Kidney tubule cell (primary cell): ENCODE measurements at regions not wholly inside any gene's neighbourhood (a gene's known extent, or its start where the extent isn't known, plus 50 kb on each side); places are given as distances from the start of the nearest gene placed in this dataset.

Source experiments
- DNase-seq: peaks from one replicate; pipeline ENCODE4 v3.0.0-alpha.2; 2018; ENCODE audit warnings: low spot score

DNA sequence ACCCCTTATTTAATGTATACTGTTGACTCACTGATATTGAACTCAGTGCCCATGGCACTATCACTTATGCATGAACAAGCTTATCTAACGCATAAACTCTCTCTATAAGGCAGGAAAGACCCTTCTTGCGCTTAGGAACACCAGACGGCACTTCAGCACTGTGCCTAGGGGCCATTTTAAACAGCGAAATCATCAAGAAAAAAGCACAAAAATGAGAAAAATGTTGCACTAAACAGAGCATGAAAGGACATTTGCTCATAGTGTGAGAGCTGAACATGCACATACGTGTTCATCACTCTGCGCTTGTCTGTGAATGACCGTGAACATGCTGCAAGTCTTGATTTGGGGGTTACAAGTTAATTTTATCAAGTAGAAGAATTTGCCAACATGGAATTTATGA lies 109.6 kb downstream of the WDR11 start:
- no peak for DNase-seq

- DNase-seq = peak; percentile 10
Measured at GRCh38 chr10:120961795-120962755, 110.9 kb downstream of the WDR11 start.

DNA sequence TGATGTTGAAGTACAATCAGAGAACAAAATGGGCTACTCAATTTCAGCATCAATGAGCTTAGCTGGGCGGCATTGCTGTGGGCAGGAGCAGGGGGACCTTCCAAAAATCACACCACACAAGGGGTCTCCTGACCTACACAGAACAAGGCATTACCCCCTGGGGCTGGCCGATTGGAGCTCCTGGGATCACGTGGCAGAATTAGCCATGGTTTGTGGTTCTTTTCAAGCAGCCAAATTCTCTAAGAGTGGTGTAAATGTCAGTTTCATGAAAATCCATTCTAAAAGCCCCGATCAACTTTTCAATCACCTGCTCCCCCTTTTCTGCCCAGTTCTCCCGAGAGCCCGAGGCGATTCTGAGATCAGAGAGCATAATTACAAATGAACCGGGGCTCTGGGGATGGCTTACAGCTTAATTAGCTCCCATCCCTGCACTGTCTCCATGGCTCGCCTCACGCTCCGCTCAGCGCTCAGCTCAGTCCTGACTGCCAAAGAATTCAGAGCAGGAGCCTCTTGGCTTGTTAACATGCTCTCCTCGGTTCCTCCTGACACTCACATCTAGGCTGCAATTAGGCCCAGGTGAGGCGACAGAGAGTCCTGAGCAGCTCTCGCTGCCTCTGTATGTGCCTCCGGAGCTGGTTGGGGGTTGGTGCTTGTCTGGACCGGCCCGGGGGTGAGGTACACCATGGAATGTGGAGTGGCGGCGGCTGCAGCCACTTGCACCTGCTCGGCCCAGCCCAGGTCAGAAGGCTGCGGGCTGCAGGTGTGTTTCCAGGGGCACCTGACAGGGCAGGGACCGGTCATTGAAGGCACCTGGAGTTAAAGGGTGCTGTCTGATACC lies 111.8 kb downstream of the WDR11 start:
- DNase-seq = peak; percentile 11

- DNase-seq = peak; percentile 30
Measured at GRCh38 chr10:120963594-120964220, 112.5 kb downstream of the WDR11 start.

DNA sequence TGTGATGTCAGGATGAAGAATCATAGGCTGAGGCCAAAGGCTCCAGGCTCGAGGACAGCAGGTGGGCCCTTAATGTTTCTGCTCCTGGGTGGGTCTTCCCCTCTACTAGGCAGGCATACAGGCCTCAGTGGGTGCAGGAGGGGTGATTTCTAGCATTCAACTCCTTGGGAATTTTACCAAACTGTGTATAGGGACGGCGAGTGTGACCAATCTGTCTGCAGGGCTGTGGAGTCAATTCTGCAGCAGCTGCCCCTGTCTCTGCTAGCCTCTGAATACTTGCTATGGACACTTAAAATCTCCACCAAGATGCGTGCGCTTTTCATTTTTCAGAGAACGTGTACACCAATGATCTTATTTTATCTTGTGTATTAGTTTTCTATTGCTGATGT lies 115.5 kb downstream of the WDR11 start:
- DNase-seq = no peak

DNA sequence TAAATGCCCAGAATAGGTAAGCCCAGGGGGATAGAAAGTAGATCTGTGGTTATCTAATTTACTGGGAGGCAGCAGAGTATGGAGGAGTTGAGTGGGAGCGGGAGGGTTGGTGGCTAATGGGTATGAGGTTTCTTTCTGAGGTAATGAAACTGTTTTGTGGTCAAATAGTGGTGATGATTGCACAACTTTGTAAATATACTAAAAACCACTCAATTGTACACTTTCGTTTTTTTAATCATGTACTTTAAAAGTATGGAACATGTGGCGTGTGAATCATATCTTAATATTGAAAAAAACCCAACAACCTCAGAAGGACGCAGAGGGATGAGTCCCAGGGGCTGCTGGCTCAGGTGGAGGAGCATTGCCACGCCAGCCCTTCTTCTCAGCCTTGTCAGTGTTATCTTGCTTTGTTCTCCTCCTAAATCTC lies 118.1 kb downstream of the WDR11 start:
- peak; percentile 53 for DNase-seq

DNA sequence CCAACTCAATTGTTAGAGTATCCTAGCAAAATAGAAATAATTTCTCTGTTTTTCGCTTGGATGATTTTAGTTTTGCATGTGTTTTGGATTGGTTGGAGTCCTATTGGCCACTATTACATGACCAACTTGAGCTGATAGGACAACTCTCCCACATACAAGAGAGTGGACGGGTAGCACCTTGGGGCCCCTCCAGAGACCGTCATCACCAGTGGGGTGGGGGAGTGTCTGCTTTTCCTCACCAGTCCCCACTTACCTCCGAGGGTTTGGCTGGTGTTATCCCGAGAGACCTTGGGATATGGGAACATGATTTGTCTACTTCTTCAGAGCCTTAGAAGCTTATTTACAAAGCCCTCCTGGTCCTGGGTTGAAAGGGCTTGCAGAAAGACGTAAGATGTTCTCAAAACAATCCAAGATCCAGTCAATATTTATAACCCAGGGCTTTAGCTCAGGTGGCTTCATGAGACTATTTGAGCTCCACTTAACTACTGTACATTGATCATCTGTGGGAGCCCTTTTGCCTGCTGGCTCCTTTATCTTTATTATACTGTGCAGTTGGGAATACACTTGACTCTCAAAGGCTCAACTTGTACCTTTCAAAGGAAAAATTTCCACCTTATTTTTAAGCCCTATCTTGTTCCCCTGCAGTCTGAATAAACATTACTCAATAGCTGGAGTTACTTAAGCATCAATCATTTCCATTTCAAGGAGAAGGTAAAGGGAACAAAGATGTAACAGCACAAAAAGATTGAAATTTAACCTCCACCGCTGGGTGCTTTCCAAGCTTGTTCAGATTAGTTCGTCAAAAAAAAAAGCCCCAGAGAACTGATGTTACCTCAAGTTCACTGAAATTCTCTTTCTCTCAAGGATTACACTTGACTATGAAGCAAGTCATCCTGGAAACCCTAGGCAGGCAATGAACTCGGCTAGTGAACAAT lies 119.7 kb downstream of the WDR11 start:
- DNase-seq = peak; percentile 32

DNA sequence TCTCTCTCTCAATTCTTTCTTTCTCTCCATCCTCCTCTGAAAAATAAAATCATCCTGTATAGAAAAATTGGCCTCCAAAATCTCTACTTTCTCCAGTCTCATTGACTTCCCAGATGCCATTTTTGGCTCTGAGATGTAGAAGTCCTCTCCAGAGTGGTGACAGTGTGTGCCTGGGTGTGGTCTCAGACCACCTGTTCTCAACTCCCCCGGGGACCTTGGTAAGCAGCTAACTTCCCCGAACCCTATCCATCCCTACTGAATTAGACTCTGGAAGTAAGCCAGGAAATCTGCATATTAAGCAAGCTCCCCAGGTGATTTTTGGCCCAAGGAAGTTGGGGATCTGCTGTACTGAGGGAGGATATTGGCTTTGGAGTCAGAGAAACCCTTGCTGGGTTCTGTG lies 120.5 kb downstream of the WDR11 start:
- no peak for DNase-seq

DNA sequence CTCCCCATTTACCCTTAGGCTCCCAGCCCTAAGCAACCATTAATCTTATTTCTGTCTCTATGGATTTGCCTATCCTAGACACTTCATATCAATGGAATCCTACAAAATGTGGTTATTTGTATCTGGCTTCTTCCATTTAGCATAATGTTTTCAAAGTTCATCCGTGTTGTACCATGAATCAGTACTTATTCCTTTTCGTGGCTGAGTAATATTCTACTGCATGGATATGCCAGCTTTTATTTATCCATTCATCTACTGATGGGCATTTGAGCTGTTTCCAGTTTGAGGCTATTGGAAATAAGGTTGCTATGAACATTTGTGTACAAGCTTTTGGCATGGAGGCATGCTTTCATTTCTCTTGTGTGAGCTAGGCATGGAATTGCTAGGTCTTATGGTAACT lies 121.1 kb downstream of the WDR11 start:
- no peak for DNase-seq

DNA sequence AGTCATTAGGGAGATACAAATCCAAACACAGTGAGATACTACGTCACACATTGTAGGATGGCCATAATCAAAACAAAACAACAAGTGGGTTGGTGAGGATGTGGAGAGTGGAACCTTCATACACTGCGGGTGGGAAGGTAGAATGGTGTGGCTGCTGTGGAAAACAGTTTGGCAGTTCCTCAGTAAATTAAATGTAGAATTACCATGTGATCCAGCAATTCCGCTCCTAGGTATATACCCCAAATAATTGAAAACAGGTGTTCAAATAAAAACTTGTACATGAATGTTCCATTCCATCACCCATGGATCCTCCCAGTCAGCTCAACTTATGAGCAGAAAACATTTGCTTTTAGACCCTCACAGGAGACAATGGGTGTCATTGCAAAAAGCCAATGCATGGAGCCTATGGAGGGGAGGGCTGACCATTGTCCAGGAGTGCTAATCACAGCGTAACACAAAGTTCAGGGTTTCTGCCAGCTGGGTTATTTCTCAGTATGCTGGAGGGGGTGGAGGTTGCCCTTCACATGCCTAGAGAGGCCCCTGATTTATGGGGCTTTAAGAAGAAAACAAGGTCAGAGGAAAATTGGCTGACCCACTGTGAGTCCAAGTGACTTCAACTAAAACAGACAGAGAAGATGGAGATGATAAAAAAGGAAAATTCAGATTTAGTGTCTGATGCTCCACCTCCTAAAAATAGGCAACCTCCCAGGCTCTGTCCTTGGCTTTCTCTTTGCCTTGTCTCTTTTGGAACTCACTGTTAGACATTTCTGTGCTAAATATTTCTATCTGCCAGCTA lies 124.1 kb downstream of the WDR11 start:
- DNase-seq = no peak

GRCh38 chr10:120975868-120976225 lies 124.7 kb downstream of the WDR11 start:
- DNase-seq = no peak

- no peak for DNase-seq
Measured at GRCh38 chr10:120977897-120978296, 126.7 kb downstream of the WDR11 start.

GRCh38 chr10:120978589-120979252 lies 127.6 kb downstream of the WDR11 start:
- peak; percentile 63 for DNase-seq

GRCh38 chr10:120979435-120980278 lies 128.5 kb downstream of the WDR11 start:
- DNase-seq = peak; percentile 57

DNA sequence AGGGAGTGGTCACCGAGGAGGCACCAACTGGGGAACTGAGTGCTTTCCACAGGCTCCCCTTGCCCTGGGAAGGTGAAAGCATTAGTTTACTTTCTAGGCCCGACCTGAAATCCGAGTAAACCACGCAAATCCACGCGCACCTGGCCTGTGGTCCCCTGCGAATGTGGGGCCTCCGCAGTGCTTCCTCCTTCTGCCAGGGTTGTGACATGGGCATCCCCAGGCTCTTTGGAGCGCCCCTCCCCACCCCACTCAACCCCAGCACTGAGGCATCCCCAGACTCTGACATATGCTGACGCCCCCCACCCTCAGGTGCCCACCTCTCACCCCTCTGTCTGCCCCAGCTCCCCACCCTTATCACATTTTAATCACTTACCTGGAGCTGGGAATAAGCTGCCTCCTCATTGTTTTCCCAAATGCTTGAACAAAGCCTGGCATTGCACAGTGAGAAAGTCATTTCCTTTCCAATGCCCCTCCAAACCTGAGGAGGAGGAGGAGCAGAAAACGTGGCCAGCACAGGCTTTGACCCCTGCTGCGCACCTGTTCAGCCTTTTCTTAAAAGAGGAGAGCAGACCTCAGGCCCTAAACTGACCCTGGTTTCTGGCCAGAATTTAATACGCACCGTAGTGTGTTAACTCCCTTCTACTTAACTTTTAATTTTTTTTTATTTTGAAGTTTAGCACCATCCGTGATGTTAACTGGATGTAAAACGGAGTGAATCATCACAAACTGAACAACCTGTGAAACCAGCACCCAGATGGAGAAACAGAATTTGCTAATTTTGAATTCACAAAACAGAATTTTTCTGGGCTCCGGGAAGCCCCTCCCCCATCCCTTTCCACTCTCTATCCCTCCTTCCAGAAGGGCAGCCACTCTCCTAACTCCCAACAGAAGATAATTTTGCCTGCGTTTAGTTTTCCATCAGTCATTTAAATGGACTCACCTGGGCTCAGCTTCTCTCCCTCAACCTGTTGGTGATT lies 129.4 kb downstream of the WDR11 start:
- no peak for DNase-seq

DNA sequence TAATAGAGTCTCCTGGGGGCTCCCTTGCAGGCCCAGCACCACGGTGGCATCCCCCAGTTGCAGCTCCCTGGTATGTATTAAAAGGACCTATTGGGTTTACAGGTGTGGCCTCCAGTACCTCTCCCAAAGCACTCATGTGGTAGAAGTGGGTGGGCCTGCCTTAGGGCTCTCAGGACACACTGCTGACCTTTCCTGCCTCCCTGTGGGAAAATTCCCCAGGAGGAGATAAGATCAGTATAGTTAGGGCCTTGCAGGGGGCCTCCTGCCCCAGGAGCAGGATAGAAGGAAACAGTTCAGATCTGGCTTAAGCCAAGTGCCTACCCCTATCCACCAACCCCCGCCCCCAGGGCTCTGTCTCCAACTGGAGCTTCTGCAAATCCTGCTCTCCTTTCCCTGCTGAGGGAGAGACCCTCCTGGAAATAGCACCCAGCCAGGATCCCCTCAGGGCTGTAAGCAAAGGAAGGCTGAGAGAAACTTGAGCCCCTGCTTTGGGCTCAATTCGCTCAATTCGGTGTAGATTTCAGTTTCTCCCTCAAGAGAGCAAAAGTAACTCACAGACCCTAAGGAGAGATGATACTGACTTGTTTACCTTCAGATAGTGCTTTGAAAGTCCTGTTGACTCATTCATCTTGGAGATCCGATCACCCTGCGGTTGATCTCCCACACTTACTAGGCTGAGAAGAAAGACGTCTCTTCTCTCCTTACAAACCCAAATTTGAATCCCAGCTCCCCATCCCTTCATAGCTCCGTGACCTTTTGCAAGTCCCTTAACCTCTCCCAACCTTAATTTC lies 130.6 kb downstream of the WDR11 start:
- no peak for DNase-seq

DNA sequence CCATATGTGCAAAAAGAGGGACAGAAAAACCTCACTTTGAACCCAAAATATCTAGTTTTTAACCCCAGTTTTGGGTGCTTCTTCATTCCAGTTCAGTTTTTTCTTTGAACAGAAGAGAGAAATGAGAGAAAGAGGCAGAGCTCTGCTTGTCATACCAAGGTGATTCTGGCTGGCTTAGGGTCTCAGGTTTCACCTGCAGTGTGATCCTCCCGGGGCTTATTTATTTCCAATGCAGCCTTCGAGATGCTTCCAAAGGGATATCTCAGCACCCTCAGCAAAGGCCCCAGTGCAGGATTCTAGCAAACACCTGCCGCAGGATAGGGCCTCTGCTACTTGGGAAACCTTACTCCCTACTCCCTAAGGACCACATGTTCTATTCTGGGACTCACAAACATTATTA lies 131.3 kb downstream of the WDR11 start:
- no peak for DNase-seq
